ENCODE measurements at regions not wholly inside any gene's neighbourhood (a gene's known extent, or its start where the extent isn't known, plus 50 kb on each side); places are given as distances from the start of the nearest gene placed in this dataset.

GRCh38 chr5:174175716-174176268 lies 130.3 kb downstream of the NSG2 start:
- TF ChIP-seq CTCF (conservative IDR thresholded peaks at IDR 0.05 in 1 of 2, IDR thresholded peaks at IDR 0.05 in 1 of 2; ENCODE audit: low read depth in 1 of 2, low read length in 2 of 2), result no peak
- no peak for TF ChIP-seq EZH2 (IDR thresholded peaks at IDR 0.05; ENCODE audit: low read length, missing control alignments)
